Activated CD4-positive, alpha-beta T cell treated with anti-CD3 and anti-CD28 coated beads, Interleukin-2, amount 50 U/mL, for 1 hour (primary cell): ENCODE measurements at regions not wholly inside any gene's neighbourhood (a gene's known extent, or its start where the extent isn't known, plus 50 kb on each side); places are given as distances from the start of the nearest gene placed in this dataset.

Experiments
- DNase-seq: peaks from one replicate; pipeline ENCODE4 v3.0.0-alpha.2; 2020

DNA sequence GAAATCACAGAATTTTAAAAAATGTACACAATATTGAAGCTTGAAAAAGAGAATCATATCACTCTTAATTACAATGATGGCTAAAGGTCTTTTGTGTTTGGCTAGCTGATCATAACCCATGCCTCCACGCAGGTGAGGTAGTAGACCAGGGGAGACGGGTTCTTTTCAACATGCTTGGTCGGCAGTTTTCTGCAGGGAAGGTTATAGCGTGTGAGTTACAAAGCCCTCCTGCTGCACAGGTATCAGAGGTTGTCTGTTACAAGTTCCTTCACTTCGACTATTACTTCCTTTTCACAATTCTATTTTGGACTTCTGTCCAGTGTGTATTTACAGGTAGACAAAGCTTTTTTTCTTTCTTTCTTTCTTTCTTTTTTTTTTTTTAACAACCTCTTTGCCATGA lies 127.1 kb upstream of the PRPS1L1 start:
- DNase-seq, result no peak

DNA sequence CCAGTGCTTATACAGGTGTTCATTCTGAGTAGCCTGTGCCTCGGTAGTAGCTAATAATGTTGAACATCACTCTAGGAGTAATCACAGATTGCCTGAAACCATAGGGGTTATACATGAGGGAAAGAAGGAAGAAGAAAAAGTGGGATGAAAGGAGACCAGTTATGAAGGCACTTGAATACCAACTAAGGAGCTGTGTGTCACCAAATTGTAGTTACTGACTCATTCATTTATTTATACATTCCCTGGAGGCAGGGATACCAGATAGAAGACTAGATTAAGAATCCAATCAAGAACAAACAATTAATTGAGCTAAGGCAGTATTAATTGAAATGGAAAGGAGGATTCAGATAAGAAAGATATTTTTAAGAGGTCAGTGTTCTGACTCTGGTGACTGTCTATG lies 129.6 kb upstream of the PRPS1L1 start:
- DNase-seq, result no peak

DNA sequence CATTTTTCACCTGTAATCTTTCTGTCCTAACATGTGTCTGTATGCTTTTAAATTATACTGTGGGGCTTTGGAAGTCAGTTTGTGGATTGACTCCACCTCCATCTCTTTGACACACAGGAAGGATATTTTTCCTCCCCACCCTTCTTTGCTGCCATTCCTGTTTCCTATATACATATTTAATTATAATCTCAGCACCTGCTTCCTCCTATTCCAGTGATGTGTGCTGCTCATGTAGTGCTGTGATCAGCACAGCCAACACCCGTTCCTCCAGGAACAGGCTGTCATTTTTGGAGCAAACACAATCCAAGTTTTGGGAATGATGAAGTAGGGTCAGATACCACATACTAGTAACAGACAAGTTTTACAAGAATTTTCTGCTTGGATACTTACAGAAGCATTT lies 135.0 kb upstream of the PRPS1L1 start:
- no peak for DNase-seq

DNA sequence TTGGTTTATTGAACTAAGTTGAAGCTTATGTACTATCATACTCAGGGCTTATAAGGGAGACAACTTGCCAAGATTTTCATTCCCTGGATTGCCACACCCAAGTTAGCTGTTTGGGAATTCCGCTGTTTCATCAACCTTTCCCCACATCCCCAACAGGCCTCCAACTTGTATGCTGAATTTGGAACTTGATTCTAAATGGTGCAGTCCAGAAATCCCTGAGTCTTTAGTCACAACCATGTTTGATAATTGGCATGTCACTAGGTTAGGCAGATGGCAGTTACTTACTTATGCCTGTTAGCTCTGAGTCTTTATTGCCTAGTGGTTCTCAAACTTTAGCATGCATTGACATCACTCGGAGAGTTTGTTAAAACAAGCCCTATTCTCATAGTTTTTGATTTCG lies 135.4 kb upstream of the PRPS1L1 start:
- DNase-seq, result no peak

DNA sequence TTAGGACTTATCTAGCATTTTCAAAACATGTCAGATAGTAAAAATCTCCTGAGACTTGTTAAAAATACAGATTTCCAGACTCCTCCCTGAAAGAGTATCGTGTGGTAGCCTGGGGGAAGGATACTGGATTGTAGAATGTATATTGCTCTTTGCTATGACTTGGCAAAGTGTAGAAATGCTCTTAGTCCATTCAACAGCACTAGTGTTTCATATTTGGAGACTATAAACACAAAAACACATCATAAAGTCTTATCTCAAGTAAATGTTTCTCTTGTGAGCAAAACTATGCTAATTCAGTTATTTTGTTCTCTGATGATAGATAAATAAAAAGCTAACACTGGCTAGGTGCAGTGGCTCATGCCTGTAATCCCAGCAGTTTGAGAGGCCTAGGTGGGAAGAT lies 137.5 kb upstream of the PRPS1L1 start:
- DNase-seq, result no peak

DNA sequence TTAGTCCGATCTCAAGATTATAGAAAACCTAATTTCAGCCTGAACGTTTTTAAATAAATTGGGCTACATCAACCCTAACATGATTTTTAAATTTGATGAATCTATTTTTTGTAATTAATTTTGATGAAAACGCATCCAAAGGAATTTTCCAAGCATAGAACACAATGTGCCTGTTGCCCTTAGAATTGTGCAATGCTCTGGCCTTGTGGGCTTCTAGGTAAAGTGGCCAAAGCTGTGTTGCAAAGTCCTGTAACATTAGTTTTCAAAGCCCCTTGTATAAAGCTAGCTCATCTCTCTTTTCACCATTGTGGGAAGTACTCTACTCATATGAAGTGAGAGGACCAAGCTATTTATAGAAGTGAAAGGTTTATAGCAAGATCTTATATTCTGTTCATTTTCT lies 138.4 kb upstream of the PRPS1L1 start:
- DNase-seq, result no peak

DNA sequence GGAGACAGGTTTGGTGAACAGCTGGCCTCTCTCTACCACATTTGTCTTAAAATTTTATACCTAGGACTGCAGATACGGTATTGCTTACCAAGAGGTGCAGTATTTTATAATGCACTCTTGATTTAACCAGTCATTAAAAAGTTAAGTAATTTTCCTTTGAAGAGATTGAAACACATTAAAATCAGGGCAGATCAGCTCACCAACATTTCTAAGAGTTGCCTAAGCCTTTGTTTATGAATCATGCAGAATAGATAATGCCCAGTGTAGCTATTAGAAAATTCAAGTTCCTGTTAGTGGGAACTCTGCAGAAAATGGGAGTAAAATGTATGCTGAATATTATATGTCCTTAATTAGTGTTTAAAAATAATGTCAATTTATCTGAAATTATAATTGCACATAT lies 140.2 kb upstream of the PRPS1L1 start:
- DNase-seq, result no peak

DNA sequence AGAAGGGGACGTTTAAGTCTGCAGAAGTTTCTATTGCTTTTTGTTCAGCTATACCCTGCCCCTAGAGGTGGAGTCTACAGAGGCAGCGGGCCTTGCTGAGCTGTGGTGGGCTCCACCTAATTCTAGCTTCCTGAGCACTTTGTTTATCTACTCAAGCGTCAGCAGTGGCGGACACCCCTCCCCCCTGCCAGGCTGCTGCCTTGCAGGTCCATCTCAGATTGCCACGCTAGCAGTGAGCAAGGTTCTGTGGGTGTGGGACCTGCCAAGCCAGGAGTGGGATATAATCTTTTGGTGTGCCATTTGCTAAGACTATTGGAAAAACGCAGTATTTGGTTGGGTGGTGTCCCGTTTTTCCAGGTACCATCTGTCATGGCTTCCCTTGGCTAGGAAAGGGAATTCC lies 147.3 kb upstream of the PRPS1L1 start:
- DNase-seq, result no peak

DNA sequence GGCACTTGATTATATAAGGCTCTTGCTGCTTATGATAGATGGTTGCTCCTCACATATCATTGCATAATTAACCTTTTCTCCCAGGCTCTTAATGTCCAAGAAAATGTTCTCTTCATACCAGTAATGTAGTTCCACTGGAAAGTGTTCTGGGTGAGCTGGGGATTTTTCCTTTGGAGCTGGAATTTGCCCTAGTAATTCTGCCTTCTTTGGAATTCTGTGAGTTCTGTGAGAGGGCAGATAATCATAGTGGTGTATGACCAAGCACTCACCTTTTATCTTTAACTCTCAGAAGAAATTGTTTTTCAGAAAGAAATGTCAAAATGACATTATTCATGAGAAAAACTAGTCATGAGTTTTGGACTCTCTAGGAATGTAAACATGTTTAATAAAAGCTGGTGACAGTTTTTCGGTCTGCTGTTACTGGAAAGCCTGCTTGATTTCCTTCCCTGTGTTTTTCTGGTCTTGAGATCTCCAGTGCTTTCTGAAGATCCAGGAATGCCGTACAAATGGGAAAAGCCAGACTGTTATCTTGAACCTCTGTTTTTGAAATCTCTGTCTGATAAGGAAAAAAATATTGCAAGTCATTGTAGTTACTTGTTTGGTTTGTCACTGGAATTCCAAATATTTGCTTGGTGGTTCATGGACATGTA lies 148.3 kb upstream of the PRPS1L1 start:
- DNase-seq, result no peak

DNA sequence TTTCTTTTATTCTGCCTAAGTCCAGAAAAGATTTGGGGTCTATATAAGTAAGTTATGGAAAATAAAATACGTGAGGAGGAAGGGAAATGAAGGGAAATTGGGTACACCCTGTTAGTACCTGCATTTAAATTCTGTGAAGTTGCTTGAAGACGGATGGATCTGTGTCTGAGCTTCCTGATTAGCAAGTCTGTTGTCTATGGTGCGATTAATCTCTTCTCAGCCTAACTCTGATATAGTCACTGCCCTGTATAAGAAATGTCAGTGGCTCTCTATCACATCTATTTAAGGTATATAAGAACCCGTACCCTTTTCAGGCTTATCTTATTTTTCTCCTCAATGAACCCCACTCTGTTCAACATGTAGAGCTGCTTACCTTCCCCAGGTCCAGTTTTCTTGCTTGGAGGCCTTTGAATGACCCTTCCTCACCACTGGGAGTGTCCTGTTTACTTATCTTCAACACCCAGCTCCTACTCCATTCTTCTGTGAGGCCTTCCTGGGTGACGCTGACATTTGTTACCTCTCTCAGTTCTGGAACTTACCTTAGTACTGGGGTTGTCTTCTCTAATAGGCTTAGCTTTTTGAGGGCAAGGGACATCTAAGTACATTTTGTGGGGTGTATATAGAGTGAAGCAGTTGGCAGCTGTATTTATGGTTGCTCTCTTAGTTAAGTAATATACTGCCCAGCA lies 149.6 kb upstream of the PRPS1L1 start:
- DNase-seq, result no peak

DNA sequence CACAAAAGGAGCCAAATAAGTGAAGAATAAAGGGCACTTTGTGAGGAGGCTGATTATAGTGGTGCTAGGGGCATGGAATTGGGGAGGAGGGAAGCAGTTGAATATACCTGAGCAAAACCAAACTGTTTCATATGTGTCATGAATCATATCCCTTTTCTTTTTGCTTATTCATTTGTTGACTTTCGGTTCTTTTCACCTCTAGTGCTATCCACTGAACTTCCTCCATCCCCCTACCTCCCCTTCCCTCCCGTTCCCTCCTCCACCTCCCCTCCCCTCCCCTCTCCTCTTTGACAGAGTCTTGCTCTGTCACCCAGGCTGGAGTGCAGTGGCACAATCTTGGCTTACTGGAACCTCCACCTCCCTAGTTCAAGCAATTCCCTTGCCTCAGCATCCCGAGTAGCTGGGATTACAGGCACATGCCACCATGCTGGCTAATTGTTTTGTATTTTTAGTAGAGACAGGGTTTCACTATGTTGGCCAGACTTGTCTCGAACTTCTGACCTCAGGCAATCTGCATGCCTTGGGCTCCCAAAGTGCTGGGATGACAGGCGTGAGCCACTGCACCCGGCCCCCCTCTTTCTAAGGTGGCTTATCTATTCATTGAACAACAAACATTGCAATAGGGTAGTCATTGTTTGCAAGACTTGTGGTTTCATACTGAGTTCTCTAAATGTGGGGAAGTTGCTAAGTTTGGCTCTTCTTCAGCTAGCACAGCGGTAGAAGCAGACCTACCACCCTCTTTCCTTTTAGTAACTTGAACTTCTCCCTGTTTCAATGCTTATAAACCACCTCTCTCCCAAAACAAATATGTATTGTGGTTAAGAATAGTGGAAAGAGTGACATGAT lies 150.4 kb upstream of the PRPS1L1 start:
- DNase-seq, result no peak

DNA sequence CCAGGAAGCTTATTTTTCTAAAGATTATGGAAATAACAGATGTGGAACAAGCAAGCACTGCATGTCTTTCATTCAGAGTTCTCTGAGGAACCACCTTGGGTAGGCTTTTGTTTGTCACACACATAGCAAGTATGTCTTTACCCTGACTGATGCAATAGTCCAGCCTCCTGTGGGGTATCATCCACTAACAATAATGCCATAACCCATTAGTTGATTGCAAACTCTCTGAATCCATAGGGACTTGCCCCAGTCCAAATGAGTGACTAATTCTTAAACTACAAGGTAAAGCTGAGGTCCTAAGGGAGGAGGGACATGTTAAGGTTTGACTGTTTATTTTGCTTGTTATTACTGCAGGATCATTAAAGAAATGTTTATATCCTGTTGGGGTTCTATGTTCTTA lies 151.4 kb upstream of the PRPS1L1 start:
- DNase-seq, result no peak

DNA sequence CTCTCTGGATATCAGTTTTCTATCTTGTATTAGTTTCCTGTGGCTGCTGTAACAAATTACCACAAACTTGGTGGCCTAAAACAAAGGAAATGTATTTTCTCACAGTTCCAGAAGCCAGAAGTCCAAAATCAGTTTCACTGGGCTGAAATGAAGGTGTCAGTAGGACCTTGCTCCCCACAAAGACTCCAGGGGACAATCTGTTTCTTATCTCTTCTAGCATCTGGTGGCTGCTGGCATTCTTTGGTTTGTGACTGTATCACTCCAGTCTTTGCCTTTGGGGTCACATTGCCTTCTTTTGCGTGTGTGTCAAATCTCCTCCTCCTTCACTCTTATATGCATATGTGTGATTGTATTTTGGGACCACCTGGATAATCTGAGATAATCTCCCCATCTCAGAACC lies 153.0 kb upstream of the PRPS1L1 start:
- DNase-seq, result no peak

DNA sequence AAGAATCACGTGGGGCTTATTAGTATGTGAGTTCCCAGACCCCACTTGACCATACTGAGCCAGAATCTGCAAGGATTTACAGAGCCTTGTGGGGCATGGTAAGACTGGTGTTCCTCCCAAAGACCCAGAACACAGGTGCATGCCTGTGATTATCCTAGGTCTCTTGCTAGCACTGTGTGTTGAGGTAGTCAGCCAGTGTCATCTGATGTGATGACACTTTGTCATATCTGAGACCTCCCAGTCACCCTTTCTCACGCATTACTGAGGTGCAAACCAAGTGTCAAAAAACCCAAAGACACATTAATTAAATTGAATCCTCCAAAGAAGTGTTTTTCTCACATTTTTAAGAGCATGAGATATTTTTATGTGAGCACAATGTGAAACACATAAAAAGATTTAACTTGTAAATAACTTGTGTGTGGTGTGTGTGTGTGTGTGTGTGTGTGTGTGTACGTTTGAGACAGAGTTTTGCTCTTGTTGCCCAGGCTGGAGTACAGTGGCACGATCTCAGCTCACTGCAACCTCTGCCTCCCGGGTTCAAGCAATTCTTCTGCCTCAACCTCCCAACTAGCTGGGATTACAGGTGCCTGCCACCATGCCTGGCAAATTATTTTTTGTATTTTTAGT lies 162.0 kb upstream of the PRPS1L1 start:
- DNase-seq, result no peak

DNA sequence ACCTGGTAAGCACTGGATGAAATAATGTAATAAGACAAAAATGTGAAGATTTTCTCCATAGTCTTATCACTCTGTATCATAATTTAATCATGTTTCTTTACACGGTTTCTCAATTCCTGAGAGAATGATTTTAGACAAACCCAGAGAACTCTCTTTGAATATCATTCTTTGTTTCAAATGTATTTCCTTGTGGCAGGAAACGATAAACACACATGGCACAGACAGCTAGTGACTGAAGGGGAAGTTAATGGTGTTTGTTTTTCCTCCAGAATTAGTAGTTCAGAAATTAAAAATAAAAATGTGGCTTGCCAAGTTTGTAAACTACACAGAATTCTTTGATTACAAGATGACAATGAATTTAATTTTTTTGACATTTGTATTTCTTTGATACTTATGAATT lies 163.7 kb upstream of the PRPS1L1 start:
- DNase-seq, result no peak

DNA sequence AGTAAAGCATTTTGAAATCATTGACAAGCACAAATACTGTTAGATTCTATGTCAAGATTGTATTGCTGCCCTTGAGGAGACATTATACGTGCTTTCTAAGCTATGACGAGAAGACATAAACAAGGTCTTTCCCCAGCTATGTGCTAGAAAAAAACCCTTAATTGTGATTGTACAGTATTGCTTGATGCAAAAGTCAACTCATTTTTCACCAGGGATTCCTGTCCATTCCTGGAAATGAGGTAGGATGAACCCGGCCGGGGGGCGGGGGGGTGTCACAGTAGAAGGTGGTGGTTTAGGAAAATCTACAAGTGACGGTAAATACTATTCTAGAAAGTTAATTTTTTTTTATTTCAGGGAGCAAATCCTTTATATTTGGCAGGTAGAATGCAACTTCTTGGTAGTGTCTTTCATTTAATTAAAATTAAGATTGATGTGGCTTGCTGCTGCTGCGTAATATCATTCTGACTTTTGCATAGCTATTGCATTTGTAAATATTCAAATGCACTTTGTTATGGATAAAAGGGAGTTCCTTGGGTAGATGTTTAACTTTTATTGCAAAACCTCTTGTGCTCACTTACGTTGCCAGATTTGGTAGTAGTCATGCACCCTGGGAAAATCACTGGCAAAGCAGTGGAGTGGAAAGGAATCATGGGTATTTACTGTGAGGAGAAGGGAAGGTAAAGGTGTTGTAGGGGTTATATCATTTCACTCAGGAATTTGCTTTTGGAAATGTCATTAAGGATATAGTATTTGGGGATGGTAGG lies 164.4 kb upstream of the PRPS1L1 start:
- no peak for DNase-seq

DNA sequence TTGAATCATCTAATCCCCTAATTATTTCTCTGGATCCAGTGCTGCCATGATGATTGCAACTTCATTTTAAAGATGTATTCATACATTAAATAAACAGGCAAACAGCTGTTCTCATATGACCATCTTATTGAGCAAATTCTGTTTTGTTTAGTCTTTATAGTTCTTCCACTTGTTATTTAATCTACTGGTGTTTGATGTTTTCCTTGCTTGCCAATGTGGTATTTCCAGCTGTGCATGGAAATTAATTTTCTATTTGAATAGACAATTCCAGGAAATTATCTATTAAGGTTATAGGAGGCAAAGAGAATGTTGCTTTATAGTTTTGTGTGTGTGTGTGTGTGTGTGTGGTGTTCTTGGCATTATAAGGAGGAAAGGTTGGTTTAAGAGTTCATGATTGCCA lies 167.0 kb upstream of the PRPS1L1 start:
- DNase-seq, result no peak

DNA sequence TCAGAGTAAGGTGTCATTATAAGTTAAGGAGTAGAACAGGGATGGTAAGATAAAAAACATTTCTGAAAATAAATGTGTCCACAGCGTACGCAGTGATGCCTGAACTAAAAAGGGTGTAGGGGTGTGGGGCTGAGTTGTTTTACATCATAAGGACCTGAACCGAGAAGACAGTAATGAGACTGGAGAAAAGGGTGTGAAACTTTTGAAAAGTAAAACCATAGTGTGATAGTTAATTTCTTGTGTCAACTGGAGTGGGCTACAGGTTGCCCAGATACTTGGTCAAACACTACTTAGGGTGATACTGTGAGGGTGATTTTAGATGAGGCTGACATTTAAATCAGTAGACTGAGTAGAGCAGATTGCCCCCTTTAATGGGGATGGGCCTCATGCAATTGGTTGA lies 169.0 kb upstream of the PRPS1L1 start:
- DNase-seq, result no peak

DNA sequence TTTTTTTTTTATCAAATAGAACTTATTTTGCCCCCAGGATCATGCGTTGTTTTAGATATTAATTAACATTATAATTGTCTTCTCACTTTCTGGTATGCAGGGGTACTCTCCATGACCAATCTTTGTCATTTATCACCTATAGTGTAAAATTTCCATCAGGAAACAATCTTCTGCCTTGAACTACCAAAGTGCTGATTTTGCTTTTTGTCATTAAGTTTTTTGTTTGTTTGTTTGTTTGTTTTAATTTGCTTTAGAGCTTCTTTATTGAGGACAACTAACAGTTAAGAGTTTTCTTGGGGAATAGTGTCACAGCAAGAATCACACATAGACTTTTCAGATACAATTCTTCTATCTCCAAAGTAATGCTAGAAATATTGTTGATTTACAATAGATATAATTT lies 171.2 kb upstream of the PRPS1L1 start:
- no peak for DNase-seq

DNA sequence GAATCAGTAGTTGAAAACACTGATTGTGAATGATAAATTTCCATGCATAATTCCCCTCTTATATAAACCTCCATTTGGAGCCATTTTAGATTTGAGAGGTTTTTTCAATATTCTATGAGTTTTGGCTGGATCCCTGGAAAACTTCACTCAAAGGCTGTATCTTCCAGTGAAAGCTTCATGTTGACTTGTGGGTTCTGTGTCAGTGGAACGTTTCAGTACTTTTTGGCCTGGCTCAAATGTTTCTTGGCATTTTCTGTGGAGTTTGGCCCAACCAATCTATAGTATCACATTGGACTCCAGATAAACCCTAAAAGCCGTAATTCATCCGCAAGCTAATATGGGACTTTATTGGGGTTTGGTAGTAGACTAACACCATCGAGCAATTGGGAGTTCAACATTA lies 172.6 kb upstream of the PRPS1L1 start:
- DNase-seq, result no peak

DNA sequence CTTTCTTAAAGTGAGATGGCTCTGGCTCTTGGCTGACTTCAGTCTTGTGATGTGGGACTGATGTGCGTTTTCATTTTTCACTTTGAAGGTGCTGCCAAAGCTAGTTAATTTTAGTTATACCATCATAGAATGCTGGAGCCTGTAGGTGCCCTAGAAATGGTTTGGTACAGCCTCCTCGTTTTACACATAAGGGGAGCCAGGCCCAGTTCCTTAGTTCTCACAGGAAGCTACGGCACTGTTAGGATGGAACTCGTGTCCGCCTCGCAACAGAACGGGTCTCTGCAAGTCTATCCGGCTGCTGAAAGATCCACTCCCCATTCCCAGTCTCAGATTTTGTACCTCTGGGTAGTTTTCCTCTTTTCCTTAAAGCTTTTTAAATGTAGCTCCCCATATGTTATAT lies 173.2 kb upstream of the PRPS1L1 start:
- no peak for DNase-seq

DNA sequence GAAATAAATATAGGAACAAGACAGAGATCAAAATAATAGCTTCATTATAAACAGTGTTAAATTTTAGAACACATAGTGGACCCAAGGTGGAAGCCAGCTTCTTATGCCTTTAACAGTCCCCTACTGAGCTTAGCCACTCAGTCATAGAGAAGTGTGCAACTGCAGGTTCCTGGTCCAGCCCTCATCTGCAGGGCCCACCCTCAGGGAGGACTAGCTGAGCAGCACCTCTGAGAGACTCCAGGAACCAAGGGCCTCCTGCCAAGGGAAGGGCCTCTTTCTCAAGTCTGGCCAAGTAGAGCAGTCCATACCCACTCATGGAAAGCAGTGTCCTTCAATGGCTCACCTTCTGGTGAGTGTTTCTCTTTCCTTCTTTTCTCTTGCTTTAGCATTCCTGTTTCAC lies 173.7 kb upstream of the PRPS1L1 start:
- no peak for DNase-seq
